ENCODE measurements at regions not wholly inside any gene's neighbourhood (a gene's known extent, or its start where the extent isn't known, plus 50 kb on each side); places are given as distances from the start of the nearest gene placed in this dataset.
A peak's percentile ranks its signal among the peaks of the same experiment; 100 is the strongest.
"Not testable (repeated sequence)": the region's sequence is repeated elsewhere in the genome, so short reads cannot be mapped to it uniquely, and the experiment has no call there.

- no peak for DNase-seq (ENCODE audit: low read depth in 2 of 2)
Measured at GRCh38 chr3:112736805-112737566, 96.0 kb upstream of the CCDC80 start.

GRCh38 chr3:112736386-112736785 lies 95.4 kb upstream of the CCDC80 start:
- no peak for DNase-seq (ENCODE audit: low read depth in 2 of 2)

GRCh38 chr3:112735926-112736325 lies 95.0 kb upstream of the CCDC80 start:
- DNase-seq (ENCODE audit: low read depth in 2 of 2) = no peak

- DNase-seq (ENCODE audit: low read depth in 2 of 2) = peak; percentile 26 to 27
Measured at GRCh38 chr3:112734736-112735350, 93.9 kb upstream of the CCDC80 start.

- no peak for DNase-seq (ENCODE audit: low read depth in 2 of 2)
Measured at GRCh38 chr3:112734171-112734570, 93.2 kb upstream of the CCDC80 start.

- DNase-seq (ENCODE audit: low read depth in 2 of 2) = no peak
Measured at GRCh38 chr3:112730210-112730609, 89.3 kb upstream of the CCDC80 start.

GRCh38 chr3:112721231-112721630 lies 80.3 kb upstream of the CCDC80 start:
- DNase-seq (ENCODE audit: low read depth in 2 of 2) = no peak

- DNase-seq (ENCODE audit: low read depth in 2 of 2) = no peak
Measured at GRCh38 chr3:112718967-112719366, 78.0 kb upstream of the CCDC80 start.

GRCh38 chr3:112718516-112718915 lies 77.6 kb upstream of the CCDC80 start:
- DNase-seq (ENCODE audit: low read depth in 2 of 2) = no peak

GRCh38 chr3:112709911-112710310 lies 69.0 kb upstream of the CCDC80 start:
- DNase-seq (ENCODE audit: low read depth in 2 of 2) = no peak

- no peak for DNase-seq (ENCODE audit: low read depth in 2 of 2)
Measured at GRCh38 chr3:112699436-112699978, 58.6 kb upstream of the CCDC80 start.

GRCh38 chr3:112698442-112698841 lies 57.5 kb upstream of the CCDC80 start:
- DNase-seq (ENCODE audit: low read depth in 2 of 2) = not testable (repeated sequence)

- DNase-seq (ENCODE audit: low read depth in 2 of 2) = not testable (repeated sequence)
Measured at GRCh38 chr3:112696244-112696643, 55.3 kb upstream of the CCDC80 start.

GRCh38 chr3:112695377-112696108 lies 54.6 kb upstream of the CCDC80 start:
- not testable (repeated sequence) for DNase-seq (ENCODE audit: low read depth in 2 of 2)

- DNase-seq (ENCODE audit: low read depth in 2 of 2) = not testable (repeated sequence)
Measured at GRCh38 chr3:112694906-112695305, 54.0 kb upstream of the CCDC80 start.

GRCh38 chr3:112693186-112693585 lies 52.2 kb upstream of the CCDC80 start:
- DNase-seq (ENCODE audit: low read depth in 2 of 2) = no peak

Measured in activated CD8-positive, alpha-beta memory T cell treated with anti-CD3 and anti-CD28 coated beads for 4 hours (primary cell).